ENCODE measurements at regions not wholly inside any gene's neighbourhood (a gene's known extent, or its start where the extent isn't known, plus 50 kb on each side); places are given as distances from the start of the nearest gene placed in this dataset.

GRCh38 chr2:10993001-10993481, 81.3 kb downstream of the KCNF1 start:
- H3K36me3 ChIP-seq (replicated peaks; ENCODE audit: control insufficient read depth, insufficient read depth, low read length) = no peaks in the 10 kb centered on the region
- no peak for DNase-seq
- H3K4me3 ChIP-seq (ENCODE audit: insufficient read depth, low read depth, low read length) = no peak overlapping the region
- no peaks in the 10 kb centered on the region for H3K27me3 ChIP-seq (ENCODE audit: control insufficient read depth, insufficient read depth, low read length)

DNA sequence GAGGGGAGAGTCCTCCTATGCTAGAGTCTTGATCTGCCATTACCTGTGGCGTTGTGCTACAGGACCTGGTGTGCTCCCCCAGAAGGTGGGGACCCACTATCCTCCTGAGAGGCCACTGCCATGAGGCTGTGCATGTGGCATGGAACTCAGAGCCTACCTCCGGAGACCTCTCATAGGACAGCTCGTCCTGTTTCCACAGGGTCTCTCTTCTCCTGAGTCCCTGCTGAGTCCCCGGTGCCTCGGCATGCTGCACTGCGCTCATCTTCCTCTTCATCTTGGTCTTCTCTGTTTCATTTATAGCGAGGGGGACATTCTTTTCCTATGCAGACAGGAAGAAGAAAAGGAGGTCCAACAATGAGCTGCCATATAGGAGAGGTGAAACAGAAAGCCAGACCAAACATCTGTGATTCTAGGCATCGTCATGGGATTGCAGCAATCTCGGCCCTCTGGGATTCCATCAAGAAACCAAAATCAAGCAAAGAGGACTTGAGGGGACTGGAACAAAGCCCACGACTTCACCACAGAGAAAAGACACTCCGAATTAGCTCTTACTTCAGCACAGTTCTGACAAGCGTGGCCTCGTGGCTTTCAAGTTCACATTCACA, 83.7 kb downstream of the KCNF1 start:
- no peak for DNase-seq
- Histone ChIP-seq H3K36me3 (replicated peaks; ENCODE audit: control insufficient read depth, insufficient read depth, low read length) (no peaks in the 10 kb centered on the region), H3K4me3 (ENCODE audit: insufficient read depth, low read depth, low read length) (no peak overlapping the region)

GRCh38 chr2:11004199-11004598, 92.5 kb downstream of the KCNF1 start:
- DNase-seq = no peak
- Histone ChIP-seq H3K4me3 (ENCODE audit: insufficient read depth, low read depth, low read length) (no peak overlapping the region), H3K36me3 (replicated peaks; ENCODE audit: control insufficient read depth, insufficient read depth, low read length) (no peaks in the 10 kb centered on the region), H3K27me3 (ENCODE audit: control insufficient read depth, insufficient read depth, low read length) (no peaks in the 10 kb centered on the region)

More for the DNA sequence above, 83.7 kb downstream of the KCNF1 start:
- H3K27me3 ChIP-seq (ENCODE audit: control insufficient read depth, insufficient read depth, low read length) = no peaks in the 10 kb centered on the region

- no peaks in the 10 kb centered on the region for H3K36me3 ChIP-seq (replicated peaks; ENCODE audit: control insufficient read depth, insufficient read depth, low read length)
- no peak for DNase-seq
- no peaks in the 10 kb centered on the region for H3K27me3 ChIP-seq (ENCODE audit: control insufficient read depth, insufficient read depth, low read length)
- H3K4me3 ChIP-seq (ENCODE audit: insufficient read depth, low read depth, low read length) = no peak overlapping the region
Measured at GRCh38 chr2:11005032-11005431, 93.3 kb downstream of the KCNF1 start.

DNA sequence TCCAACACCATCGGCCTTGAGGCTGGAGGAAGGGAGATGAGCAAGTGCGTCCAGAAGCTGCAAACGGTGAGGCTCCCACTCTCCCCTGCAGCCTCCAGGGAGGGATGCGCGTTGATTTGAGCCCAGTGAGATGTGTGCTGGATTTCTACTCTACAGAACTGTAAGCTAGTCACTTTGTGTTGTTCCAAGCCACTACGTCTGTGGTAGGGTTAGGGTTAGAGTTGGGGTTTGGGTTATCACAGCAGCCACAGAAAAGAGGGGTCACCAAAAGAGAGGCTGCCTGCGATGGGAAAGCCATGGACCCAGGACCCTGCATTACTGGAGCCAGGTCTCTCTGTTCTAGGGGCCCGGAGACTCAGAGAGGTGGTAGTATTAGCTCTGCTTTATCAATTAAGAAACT, 94.5 kb downstream of the KCNF1 start:
- no peaks in the 10 kb centered on the region for H3K36me3 ChIP-seq (replicated peaks; ENCODE audit: control insufficient read depth, insufficient read depth, low read length)
- no peak overlapping the region for H3K4me3 ChIP-seq (ENCODE audit: insufficient read depth, low read depth, low read length)
- DNase-seq = no peak
- H3K27me3 ChIP-seq (ENCODE audit: control insufficient read depth, insufficient read depth, low read length) = no peaks in the 10 kb centered on the region

DNA sequence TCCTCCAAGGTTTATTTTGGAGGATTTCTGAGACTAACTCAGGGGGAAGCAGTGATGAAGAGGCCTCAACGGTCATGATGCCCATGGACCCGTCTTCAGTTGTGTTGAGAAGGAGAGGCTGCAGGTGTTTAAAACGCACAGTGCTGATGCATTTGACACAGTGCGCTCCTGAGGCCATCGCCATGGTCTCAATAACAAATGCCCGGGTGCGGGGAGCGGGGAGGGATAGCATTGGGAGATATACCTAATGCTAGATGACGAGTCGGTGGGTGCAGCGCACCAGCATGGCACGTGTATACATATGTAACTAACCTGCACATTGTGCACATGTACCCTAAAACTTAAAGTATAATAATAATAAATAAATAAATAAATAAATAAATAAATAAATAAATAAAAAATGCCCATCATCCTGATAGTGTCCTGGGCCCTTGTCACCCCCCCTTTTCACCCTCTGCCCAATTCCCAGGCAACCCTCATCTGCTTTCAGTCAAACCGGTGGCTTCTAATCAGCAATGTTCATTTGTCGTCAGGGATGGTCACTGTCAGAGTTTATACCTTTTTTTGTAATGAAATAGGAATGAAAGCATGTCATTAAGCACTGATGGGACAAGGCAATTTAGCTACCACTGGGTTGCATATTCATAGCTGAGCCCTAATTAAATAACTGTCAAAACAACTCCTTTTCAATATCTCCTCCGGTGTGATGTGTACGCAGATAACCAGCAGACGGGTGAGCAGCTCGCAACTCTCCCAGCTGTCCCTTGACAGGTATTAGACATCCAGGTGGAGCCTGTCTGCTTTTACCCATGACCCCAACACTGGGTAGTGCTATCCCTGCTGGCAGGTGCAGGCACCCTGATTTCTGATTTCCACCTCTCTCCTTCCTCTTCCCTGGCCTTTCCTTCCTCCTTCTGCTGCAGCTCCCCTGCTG, 95.9 kb downstream of the KCNF1 start:
- DNase-seq = no peak
- H3K4me3 ChIP-seq (ENCODE audit: insufficient read depth, low read depth, low read length) = no peak overlapping the region

GRCh38 chr2:11008773-11009172, 97.0 kb downstream of the KCNF1 start:
- Histone ChIP-seq H3K4me3 (ENCODE audit: insufficient read depth, low read depth, low read length) (no peak overlapping the region), H3K27me3 (ENCODE audit: control insufficient read depth, insufficient read depth, low read length) (no peaks in the 10 kb centered on the region), H3K36me3 (replicated peaks; ENCODE audit: control insufficient read depth, insufficient read depth, low read length) (no peaks in the 10 kb centered on the region)
- DNase-seq = no peak

More for the DNA sequence above, 95.9 kb downstream of the KCNF1 start:
- Histone ChIP-seq H3K36me3 (replicated peaks; ENCODE audit: control insufficient read depth, insufficient read depth, low read length) (no peaks in the 10 kb centered on the region), H3K27me3 (ENCODE audit: control insufficient read depth, insufficient read depth, low read length) (no peaks in the 10 kb centered on the region)

- H3K27me3 ChIP-seq (ENCODE audit: control insufficient read depth, insufficient read depth, low read length) = no peaks in the 10 kb centered on the region
- H3K4me3 ChIP-seq (ENCODE audit: insufficient read depth, low read depth, low read length) = no peak overlapping the region
- DNase-seq = no peak
- no peaks in the 10 kb centered on the region for H3K36me3 ChIP-seq (replicated peaks; ENCODE audit: control insufficient read depth, insufficient read depth, low read length)
Measured at GRCh38 chr2:11009176-11009575, 97.4 kb downstream of the KCNF1 start.

DNA sequence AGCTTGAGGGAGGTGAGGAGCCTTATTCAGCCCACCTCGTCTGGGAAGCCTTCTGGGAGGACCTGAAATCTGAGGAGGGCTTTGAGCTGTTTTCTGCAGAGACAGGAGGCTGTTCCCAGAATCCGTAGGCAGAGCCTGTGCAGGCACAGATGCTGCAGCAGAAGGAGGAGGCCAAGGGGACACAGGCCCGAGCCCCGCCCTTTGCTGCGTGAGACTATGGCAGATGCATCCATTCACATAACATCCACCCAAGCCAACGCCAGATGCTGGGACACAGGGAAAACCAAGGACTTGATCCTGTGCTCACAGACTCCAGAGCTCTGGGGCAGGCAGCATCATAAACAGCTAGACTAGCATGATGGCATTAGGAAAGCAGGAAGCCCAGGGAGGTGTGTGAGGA, 98.2 kb downstream of the KCNF1 start:
- no peak overlapping the region for H3K4me3 ChIP-seq (ENCODE audit: insufficient read depth, low read depth, low read length)
- DNase-seq = no peak

GRCh38 chr2:11011359-11011758, 99.6 kb downstream of the KCNF1 start:
- DNase-seq = no peak

More for the DNA sequence above, 98.2 kb downstream of the KCNF1 start:
- no peaks in the 10 kb centered on the region for H3K27me3 ChIP-seq (ENCODE audit: control insufficient read depth, insufficient read depth, low read length)
- H3K36me3 ChIP-seq (replicated peaks; ENCODE audit: control insufficient read depth, insufficient read depth, low read length) = no peaks in the 10 kb centered on the region

DNA sequence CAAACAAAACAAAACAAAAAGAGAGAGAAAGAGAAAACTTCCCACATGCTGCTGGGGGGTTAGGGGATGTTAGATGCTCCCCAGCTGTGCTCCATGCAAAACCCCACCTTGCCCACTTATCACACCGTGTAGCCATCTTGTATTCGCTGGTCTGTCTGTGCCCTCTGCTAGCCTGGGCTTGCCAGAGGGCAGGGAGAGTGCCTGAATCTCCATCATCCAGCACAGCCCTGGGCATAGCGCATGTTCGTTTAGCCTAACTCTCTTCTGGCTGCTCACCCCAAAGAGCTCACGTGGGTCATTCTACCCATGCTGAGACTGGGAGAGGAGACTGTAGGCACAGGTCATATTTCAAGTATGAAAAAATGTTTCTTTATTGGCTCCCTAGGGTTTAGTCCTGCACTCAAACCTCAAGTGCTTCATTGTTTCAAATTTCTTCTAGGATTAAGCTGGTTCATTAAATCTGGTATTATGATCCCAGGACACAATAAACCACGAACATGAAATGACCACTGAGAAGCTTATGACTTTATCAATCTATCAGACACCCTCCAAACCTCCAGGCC, 100.5 kb downstream of the KCNF1 start:
- Histone ChIP-seq H3K4me3 (ENCODE audit: insufficient read depth, low read depth, low read length) (no peak overlapping the region), H3K27me3 (ENCODE audit: control insufficient read depth, insufficient read depth, low read length) (no peaks in the 10 kb centered on the region), H3K36me3 (replicated peaks; ENCODE audit: control insufficient read depth, insufficient read depth, low read length) (no peaks in the 10 kb centered on the region)
- no peak for DNase-seq

More at GRCh38 chr2:11011359-11011758, 99.6 kb downstream of the KCNF1 start:
- Histone ChIP-seq H3K36me3 (replicated peaks; ENCODE audit: control insufficient read depth, insufficient read depth, low read length) (no peaks in the 10 kb centered on the region), H3K27me3 (ENCODE audit: control insufficient read depth, insufficient read depth, low read length) (no peaks in the 10 kb centered on the region), H3K4me3 (ENCODE audit: insufficient read depth, low read depth, low read length) (no peak overlapping the region)

GRCh38 chr2:11013196-11013595, 101.5 kb downstream of the KCNF1 start:
- no peak overlapping the region for H3K4me3 ChIP-seq (ENCODE audit: insufficient read depth, low read depth, low read length)
- no peaks in the 10 kb centered on the region for H3K36me3 ChIP-seq (replicated peaks; ENCODE audit: control insufficient read depth, insufficient read depth, low read length)
- H3K27me3 ChIP-seq (ENCODE audit: control insufficient read depth, insufficient read depth, low read length) = no peaks in the 10 kb centered on the region
- DNase-seq = no peak

GRCh38 chr2:11014026-11014425, 102.3 kb downstream of the KCNF1 start:
- no peak for DNase-seq

DNA sequence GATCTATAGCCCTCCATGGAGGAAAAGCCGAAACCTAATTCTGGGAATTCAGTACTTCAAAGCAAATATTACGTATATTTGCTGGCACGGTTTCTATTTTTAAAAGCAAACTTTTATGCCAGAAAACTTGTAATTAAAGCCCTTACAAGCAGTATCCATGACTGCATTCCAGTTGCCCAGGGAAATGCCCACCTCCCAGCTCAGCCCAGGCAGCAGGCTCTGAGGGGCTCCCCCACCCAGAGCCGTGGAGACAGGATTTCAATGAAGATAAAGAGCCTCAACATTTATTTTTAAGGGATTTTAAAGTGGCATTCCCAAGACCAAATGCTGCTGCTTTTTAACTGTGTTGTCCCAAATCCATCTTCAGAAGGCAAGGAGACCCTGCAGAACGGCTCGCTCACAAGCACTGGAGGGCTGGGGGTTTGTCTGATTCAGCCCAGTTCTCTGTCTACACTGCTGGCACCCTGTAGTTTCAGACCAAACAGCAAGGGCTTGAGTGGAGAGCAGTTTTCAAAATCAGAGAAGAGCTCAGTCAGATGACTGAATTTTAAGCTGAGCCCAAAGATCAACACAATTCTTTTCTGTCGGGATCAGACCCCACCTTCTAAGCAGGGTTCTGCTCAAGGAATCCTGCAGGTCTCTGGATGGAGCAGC, 105.1 kb downstream of the KCNF1 start:
- no peak for DNase-seq
- Histone ChIP-seq H3K4me3 (ENCODE audit: insufficient read depth, low read depth, low read length) (no peak overlapping the region), H3K27me3 (ENCODE audit: control insufficient read depth, insufficient read depth, low read length) (no peaks in the 10 kb centered on the region), H3K36me3 (replicated peaks; ENCODE audit: control insufficient read depth, insufficient read depth, low read length) (no peaks in the 10 kb centered on the region)

More at GRCh38 chr2:11014026-11014425, 102.3 kb downstream of the KCNF1 start:
- Histone ChIP-seq H3K4me3 (ENCODE audit: insufficient read depth, low read depth, low read length) (no peak overlapping the region), H3K36me3 (replicated peaks; ENCODE audit: control insufficient read depth, insufficient read depth, low read length) (no peaks in the 10 kb centered on the region), H3K27me3 (ENCODE audit: control insufficient read depth, insufficient read depth, low read length) (no peaks in the 10 kb centered on the region)
